ENCODE measurements at regions not wholly inside any gene's neighbourhood (a gene's known extent, or its start where the extent isn't known, plus 50 kb on each side); places are given as distances from the start of the nearest gene placed in this dataset.

- DNase-seq = no peak
Measured at GRCh38 chr4:104418286-104418685, 76.4 kb downstream of the CXXC4 start.

GRCh38 chr4:104417357-104417882 lies 77.3 kb downstream of the CXXC4 start:
- no peak for DNase-seq

GRCh38 chr4:104416725-104417356 lies 77.9 kb downstream of the CXXC4 start:
- no peak for DNase-seq

GRCh38 chr4:104413487-104413886 lies 81.2 kb downstream of the CXXC4 start:
- DNase-seq = no peak

- DNase-seq = no peak
Measured at GRCh38 chr4:104412344-104412743, 82.3 kb downstream of the CXXC4 start.

- no peak for DNase-seq
Measured at GRCh38 chr4:104411502-104411901, 83.2 kb downstream of the CXXC4 start.

GRCh38 chr4:104408878-104409277 lies 85.8 kb downstream of the CXXC4 start:
- no peak for DNase-seq

- DNase-seq = no peak
Measured at GRCh38 chr4:104404361-104404760, 90.3 kb downstream of the CXXC4 start.

- peak; percentile 15 for DNase-seq
Measured at GRCh38 chr4:104395168-104395614, 99.5 kb downstream of the CXXC4 start.

GRCh38 chr4:104394406-104395167 lies 100.1 kb downstream of the CXXC4 start:
- no peak for DNase-seq

- DNase-seq = peak; percentile 0
Measured at GRCh38 chr4:104393655-104394324, 100.9 kb downstream of the CXXC4 start.

GRCh38 chr4:104385713-104386112 lies 109.0 kb downstream of the CXXC4 start:
- no peak for DNase-seq

GRCh38 chr4:104382961-104383360 lies 111.7 kb downstream of the CXXC4 start:
- DNase-seq = no peak

GRCh38 chr4:104381729-104382128 lies 113.0 kb downstream of the CXXC4 start:
- no peak for DNase-seq

GRCh38 chr4:104365618-104366017 lies 129.1 kb downstream of the CXXC4 start:
- DNase-seq = no peak

- DNase-seq = no peak
Measured at GRCh38 chr4:104353481-104353880, 141.2 kb downstream of the CXXC4 start.

- DNase-seq = no peak
Measured at GRCh38 chr4:104352211-104352610, 142.5 kb downstream of the CXXC4 start.

- DNase-seq = no peak
Measured at GRCh38 chr4:104351706-104352105, 143.0 kb downstream of the CXXC4 start.

- no peak for DNase-seq
Measured at GRCh38 chr4:104345598-104346242, 149.0 kb downstream of the CXXC4 start.

- DNase-seq = no peak
Measured at GRCh38 chr4:104344342-104344980, 150.2 kb downstream of the CXXC4 start.

GRCh38 chr4:104334410-104334809 lies 160.3 kb downstream of the CXXC4 start:
- no peak for DNase-seq

Data from fibroblast of skin of back (primary cell).